ENCODE measurements at regions not wholly inside any gene's neighbourhood (a gene's known extent, or its start where the extent isn't known, plus 50 kb on each side); places are given as distances from the start of the nearest gene placed in this dataset.

GRCh38 chr10:130492266-130492934 is 356.2 kb downstream of the GLRX3 start:
- no peak for TF ChIP-seq CTCF (conservative IDR thresholded peaks at IDR 0.05)
- TF ChIP-seq ZFX (IDR thresholded peaks at IDR 0.05) = no peak
